HepG2 (cell line): ENCODE measurements at regions not wholly inside any gene's neighbourhood (a gene's known extent, or its start where the extent isn't known, plus 50 kb on each side); places are given as distances from the start of the nearest gene placed in this dataset.

Source experiments
- ATAC-seq: fragments of 200-7000 bp; cut with Tn5 transposase; 3 replicates; pipeline ENCODE4 v1.9.1; 2020; ENCODE audit warnings: mild to moderate bottlenecking, moderate library complexity
- BruUV-seq: library from RNA; stranded (reverse); fragments of 400-500 nt; replicated peaks from 2 replicates; lab custom pipeline; 2021; lab: Mats Ljungman, UMichigan
- CTCF ChIA-PET: fragments of 300-600 bp; formaldehyde crosslinking; extraction: SDS; loops from one replicate; lab custom pipeline; 2021; ENCODE audit warnings: low total read pairs, inconsistent platforms, low intra/inter-chr PET ratio; lab: Yijun Ruan, JAX
- POLR2A ChIA-PET: fragments of 350-600 bp; sonication (Branson Sonifier 250); formaldehyde crosslinking; loops from one replicate; lab custom pipeline; 2020; ENCODE audit warnings: antibody characterized with exemption, inconsistent platforms; lab: Yijun Ruan, JAX
- DNase-seq: peaks from one replicate; pipeline ENCODE4 v3.0.0-alpha.2; 2015; ENCODE audit warnings: low spot score
- FAIRE-seq: peaks from 3 replicates; lab custom pipeline; 2011; peaks lifted over from hg19 to GRCh38; lab: Jason Lieb, UNC
- H2AFZ ChIP-seq: one replicate; pipeline ENCODE4 v1.6.1; 2011; ENCODE audit warnings: low read length, inconsistent platforms
- H3K27ac ChIP-seq: fragments of 300-600 bp; 3 replicates; pipeline ENCODE4 v1.8.0; 2011; ENCODE audit warnings: mixed run types, mild to moderate bottlenecking, mixed read lengths, low read length, inconsistent platforms; ENCODE audit not compliant: insufficient read depth; ENCODE audit errors: extremely low read length
- H3K27me3 ChIP-seq, 2 experiments: fragments of 200-600 bp in 1 of 2; 2 replicates in 1 of 2; 3 replicates in 1 of 2; pipeline versions ENCODE4 v1.6.0 to v1.8.0; 2011; ENCODE audit warnings: low read length in 2 of 2, mild to moderate bottlenecking in 2 of 2, moderate library complexity in 2 of 2, inconsistent platforms in 1 of 2; ENCODE audit not compliant: insufficient read depth in 2 of 2, control insufficient read depth in 1 of 2
- H3K36me3 ChIP-seq, 2 experiments: fragments of 200-600 bp in 1 of 2; replicated peaks in 1 of 2; 2 replicates in 1 of 2; 3 replicates in 1 of 2; pipeline versions ENCODE4 v1.5.1 to v1.8.0; 2011; ENCODE audit warnings: low read length in 2 of 2, inconsistent platforms in 1 of 2; ENCODE audit not compliant: insufficient read depth in 2 of 2, control insufficient read depth in 1 of 2
- H3K4me1 ChIP-seq: 2 replicates; pipeline ENCODE4 v1.5.1; 2012; ENCODE audit warnings: low read length, inconsistent platforms; ENCODE audit not compliant: insufficient read depth
- H3K4me2 ChIP-seq: 2 replicates; pipeline ENCODE4 v1.6.0; 2011; ENCODE audit warnings: low read depth, low read length, inconsistent platforms
- H3K4me3 ChIP-seq, 3 experiments: fragments of 200-600 bp in 1 of 3; sonication (generic), shearing (Covaris generic) in 1 of 3; replicated peaks in 1 of 3; 2 replicates each; pipeline ENCODE4 v1.5.1; 2011 to 2016; ENCODE audit warnings: low read length in 3 of 3, inconsistent platforms in 2 of 3, low read depth in 2 of 3, mild to moderate bottlenecking in 2 of 3, control low read depth in 1 of 3, mixed read lengths in 1 of 3; ENCODE audit not compliant: insufficient read depth in 1 of 3
- H3K79me2 ChIP-seq: one replicate; pipeline ENCODE4 v1.6.1; 2011; ENCODE audit warnings: low read length, inconsistent platforms; ENCODE audit not compliant: insufficient read depth
- H3K9ac ChIP-seq: 2 replicates; pipeline ENCODE4 v1.6.0; 2011; ENCODE audit warnings: mild to moderate bottlenecking, low read depth, low read length, inconsistent platforms; ENCODE audit not compliant: insufficient read depth
- H3K9me3 ChIP-seq: 2 replicates; pipeline ENCODE4 v1.5.1; 2012; ENCODE audit warnings: mild to moderate bottlenecking, low read length
- H4K20me1 ChIP-seq: 2 replicates; pipeline ENCODE4 v1.6.0; 2011; ENCODE audit warnings: inconsistent platforms, mild to moderate bottlenecking, low read length, moderate library complexity; ENCODE audit not compliant: insufficient read depth
- CSRNP1 ChIP-seq: sonication (generic); formaldehyde crosslinking; IDR thresholded peaks from 2 replicates; pipeline ENCODE4 v1.8.1; 2023; ENCODE audit warnings: mild to moderate bottlenecking, missing genetic modification reagents
- HMG20B ChIP-seq: conservative IDR thresholded peaks from 2 replicates; pipeline ENCODE4 v1.6.1; 2016; ENCODE audit warnings: missing genetic modification reagents, missing compliant biosample characterization
- PHF5A ChIP-seq: IDR thresholded peaks from one replicate; pipeline ENCODE4 v1.6.1; 2018; ENCODE audit warnings: low read depth, missing genetic modification reagents; ENCODE audit not compliant: unreplicated experiment
- XRCC5 ChIP-seq: fragments of 200-400 bp; formaldehyde crosslinking; optimal IDR thresholded peaks from 2 replicates; pipeline ENCODE3; 2017; ENCODE audit warnings: mild to moderate bottlenecking, low read length
- ZMYM4 ChIP-seq: sonication (generic); formaldehyde crosslinking; IDR thresholded peaks from 2 replicates; pipeline ENCODE4 v1.8.1; 2023; ENCODE audit warnings: mild to moderate bottlenecking, missing genetic modification reagents
- ZNF263 ChIP-seq: sonication (generic); formaldehyde crosslinking; IDR thresholded peaks from 2 replicates; pipeline ENCODE4 v1.4.0; 2020; ENCODE audit warnings: missing genetic modification reagents
- ZNF749 ChIP-seq: sonication (generic); formaldehyde crosslinking; IDR thresholded peaks from 2 replicates; pipeline ENCODE4 v1.8.0; 2022; ENCODE audit warnings: mild to moderate bottlenecking, missing genetic modification reagents, moderate library complexity, borderline replicate concordance
- ZNF766 ChIP-seq: sonication (generic); formaldehyde crosslinking; IDR thresholded peaks from 2 replicates; pipeline ENCODE4 v1.5.0; 2020; ENCODE audit warnings: missing genetic modification reagents, borderline replicate concordance
- WGBS: methylation state at CpG from one replicate; pipeline ENCODE4 v1.1.6; 2017; ENCODE audit warnings: low lambda C conversion rate; 5-methylcytosine and 5-hydroxymethylcytosine counted together
- in situ Hi-C: cut with HindIII; loops from 2 replicates; pipeline ENCODE4 v1.10.0; 2017; ENCODE audit warnings: low pct_unique_long_range_greater_than_20kb; ENCODE audit not compliant: extremely low pct_ligation_motif_present
- intact Hi-C: fragments of 100-400 bp; cut with micrococcal nuclease; formaldehyde crosslinking; loops from one replicate; pipeline ENCODE4 v1.10.0; 2022; ENCODE audit not compliant: unreplicated experiment

- TF ChIP-seq HMG20B (CRISPR knock-in tag), result no peak
Measured at GRCh38 chr1:98550076-98550475, 111.4 kb upstream of the SNX7 start (continued).

GRCh38 chr1:98546319-98546718 is 115.2 kb upstream of the SNX7 start:
- no peaks in the 10 kb centered on the region for H3K79me2 ChIP-seq
- H2AFZ ChIP-seq, result no peak overlapping the region
- H3K4me2 ChIP-seq, result no peak overlapping the region
- no peak for FAIRE-seq
- no peak for DNase-seq
- POLR2A ChIA-PET, result no interaction called here
- no TSS peak for BruUV-seq
- H4K20me1 ChIP-seq, result no peaks in the 10 kb centered on the region
- no peaks in the 10 kb centered on the region for H3K27me3 ChIP-seq
- in situ Hi-C loops (no loop called here), intact Hi-C loops (no loop called here)
- ATAC-seq, result no peak
- no peak overlapping the region for H3K4me3 ChIP-seq
- H3K9ac ChIP-seq, result no peak overlapping the region
- no peak overlapping the region for H3K27ac ChIP-seq
- H3K4me1 ChIP-seq, result no peaks in the 10 kb centered on the region
- no peaks in the 10 kb centered on the region for H3K36me3 ChIP-seq
- H3K9me3 ChIP-seq, result no peaks in the 10 kb centered on the region
- TF ChIP-seq PHF5A, result no peak
- TF ChIP-seq CSRNP1 (CRISPR knock-in tag), result no peak
- no peak for TF ChIP-seq XRCC5
- TF ChIP-seq ZMYM4 (CRISPR knock-in tag), result no peak
- no peak for TF ChIP-seq ZNF749
- no peak for TF ChIP-seq ZNF766 (CRISPR knock-in tag)
- CTCF ChIA-PET, result no interaction called here

- Histone ChIP-seq H3K9ac (no peak overlapping the region), H3K27me3 (no peaks in the 10 kb centered on the region), H3K36me3 (no peaks in the 10 kb centered on the region), H3K27ac (no peak overlapping the region), H3K4me3 (no peak overlapping the region), H3K79me2 (no peaks in the 10 kb centered on the region), H2AFZ (no peak overlapping the region), H3K4me1 (no peaks in the 10 kb centered on the region), H4K20me1 (no peaks in the 10 kb centered on the region), H3K9me3 (no peaks in the 10 kb centered on the region), H3K4me2 (no peak overlapping the region)
- in situ Hi-C loops, result no loop called here
- BruUV-seq, result no TSS peak
- ChIA-PET POLR2A (no interaction called here), CTCF (no interaction called here)
- DNase-seq (no peak), FAIRE-seq (no peak), ATAC-seq (no peak)
- intact Hi-C loops, result no loop called here
- TF ChIP-seq ZNF263 (CRISPR knock-in tag), result no peak
- 1% methylated on average over 3 of the region's 3 CpGs for WGBS
Measured at GRCh38 chr1:98538106-98538505, 123.4 kb upstream of the SNX7 start.
